NCI-H2227 (cell line): ENCODE measurements at regions not wholly inside any gene's neighbourhood (a gene's known extent, or its start where the extent isn't known, plus 50 kb on each side); places are given as distances from the start of the nearest gene placed in this dataset.

Experiments
- DNase-seq: peaks from one replicate; lab custom pipeline; 2025; ENCODE audit not compliant: unreplicated experiment; lab: John Stamatoyannopoulos, UW

GRCh38 chr12:60120199-60120598, 524.4 kb downstream of the SLC16A7 start:
- no peak for DNase-seq

DNA sequence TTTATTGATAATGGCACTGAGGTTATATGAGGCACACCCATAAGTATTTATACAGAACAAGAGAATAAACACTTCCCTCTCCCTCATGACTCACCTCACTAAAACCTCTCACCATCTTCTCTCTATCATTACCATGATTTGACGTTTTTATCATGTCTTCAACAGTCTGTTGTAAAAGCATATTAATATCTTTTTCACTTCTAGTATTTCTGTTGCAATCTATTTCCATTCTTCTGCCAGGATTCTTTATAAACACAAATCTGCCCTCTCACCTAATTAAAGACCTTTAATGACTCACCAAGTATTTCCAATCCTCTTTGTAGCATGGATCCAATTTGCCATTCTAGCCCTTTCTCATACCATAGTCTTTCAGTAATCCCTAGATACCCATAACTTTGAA, 527.7 kb downstream of the SLC16A7 start:
- DNase-seq, result no peak

- DNase-seq, result no peak
These were observed 541.7 kb downstream of the SLC16A7 start for GRCh38 chr12:60137513-60137912.

GRCh38 chr12:60138526-60138925, 542.7 kb downstream of the SLC16A7 start:
- no peak for DNase-seq

GRCh38 chr12:60144395-60144794, 548.6 kb downstream of the SLC16A7 start:
- no peak for DNase-seq

- no peak for DNase-seq
These were observed 552.3 kb downstream of the SLC16A7 start for GRCh38 chr12:60148109-60148508.

GRCh38 chr12:60148831-60149230, 553.0 kb downstream of the SLC16A7 start:
- no peak for DNase-seq

- DNase-seq, result no peak
These were observed 556.9 kb downstream of the SLC16A7 start for GRCh38 chr12:60152756-60153155.

DNA sequence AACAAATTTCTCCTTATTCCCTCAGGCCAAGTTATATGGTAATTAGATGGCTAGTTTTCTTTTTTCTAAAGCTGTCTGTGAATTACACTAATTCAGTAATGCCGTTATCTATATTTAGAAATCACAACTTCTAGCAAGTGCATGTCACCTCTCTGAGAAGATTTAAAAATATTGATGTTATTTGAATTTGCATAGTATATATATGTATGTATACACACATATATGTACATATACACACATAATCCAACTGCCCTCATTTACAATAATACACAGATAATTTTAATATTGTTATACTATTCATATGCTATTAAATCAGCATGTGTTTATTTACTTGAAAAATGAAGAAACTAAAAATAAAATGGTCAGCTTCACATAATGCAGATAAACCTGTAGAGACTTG, 563.9 kb downstream of the SLC16A7 start:
- no peak for DNase-seq

- no peak for DNase-seq
These were observed 567.3 kb downstream of the SLC16A7 start for GRCh38 chr12:60162988-60163720.

DNA sequence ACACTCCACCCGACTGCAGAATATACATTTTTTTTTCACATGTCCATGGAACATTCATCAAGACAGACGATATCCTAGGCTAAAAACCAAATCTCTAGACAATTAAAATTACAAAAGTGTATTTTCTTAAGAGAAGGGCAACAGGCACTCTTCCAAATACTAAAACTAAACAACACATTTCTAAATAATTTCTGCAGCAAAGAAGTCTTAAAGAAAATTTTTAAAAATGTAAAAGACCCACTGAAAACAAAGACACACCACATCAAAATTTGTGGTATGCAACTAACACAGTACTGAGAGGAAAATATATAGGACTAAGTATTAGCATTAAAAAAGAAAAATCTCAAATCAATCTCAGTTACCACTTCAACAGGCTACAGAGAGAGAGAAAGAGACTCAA, 570.0 kb downstream of the SLC16A7 start:
- DNase-seq, result no peak

DNA sequence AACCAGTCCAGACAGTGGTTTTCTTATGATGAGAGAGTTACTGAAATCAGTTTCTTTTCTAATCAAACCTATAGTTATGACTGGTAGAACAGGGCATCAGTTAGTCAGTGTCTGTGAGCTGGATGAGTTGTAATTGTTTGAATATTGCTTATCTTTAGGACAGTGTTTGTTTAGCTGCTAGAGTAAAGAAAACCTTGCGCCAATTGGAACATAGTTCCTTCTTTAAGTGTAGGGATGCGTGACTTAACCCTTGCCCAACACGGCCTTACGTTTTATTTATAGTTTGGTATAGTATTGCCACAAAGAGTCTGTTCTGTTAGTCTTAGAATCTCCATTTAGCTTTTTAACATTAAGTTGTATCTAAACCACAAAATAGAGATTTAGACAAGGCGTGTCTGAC, 572.6 kb downstream of the SLC16A7 start:
- DNase-seq, result no peak

- no peak for DNase-seq
These were observed 574.1 kb downstream of the SLC16A7 start for GRCh38 chr12:60169904-60170303.

GRCh38 chr12:60172266-60173211, 576.7 kb downstream of the SLC16A7 start:
- DNase-seq, result no peak

- no peak for DNase-seq
These were observed 577.7 kb downstream of the SLC16A7 start for GRCh38 chr12:60173224-60174170.

DNA sequence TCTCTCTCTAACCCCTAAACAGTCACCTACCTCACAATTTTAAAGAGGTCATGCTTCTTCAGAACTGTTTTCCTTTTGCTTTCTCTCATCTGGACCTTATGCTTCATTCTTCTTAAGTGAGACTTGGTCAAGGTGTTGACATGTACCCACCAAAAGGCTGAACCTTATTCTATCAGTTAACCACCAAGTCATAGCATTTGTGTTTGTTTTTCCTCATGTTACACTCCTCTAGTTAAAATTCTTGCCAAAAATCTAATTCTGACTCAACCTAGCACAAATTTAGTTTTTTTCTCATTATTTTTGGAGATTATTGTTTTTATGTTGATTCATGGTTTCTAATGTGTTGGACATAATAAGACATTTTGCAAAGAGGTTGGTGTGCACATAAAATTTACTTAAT, 578.6 kb downstream of the SLC16A7 start:
- no peak for DNase-seq

GRCh38 chr12:60174941-60175340, 579.1 kb downstream of the SLC16A7 start:
- no peak for DNase-seq

DNA sequence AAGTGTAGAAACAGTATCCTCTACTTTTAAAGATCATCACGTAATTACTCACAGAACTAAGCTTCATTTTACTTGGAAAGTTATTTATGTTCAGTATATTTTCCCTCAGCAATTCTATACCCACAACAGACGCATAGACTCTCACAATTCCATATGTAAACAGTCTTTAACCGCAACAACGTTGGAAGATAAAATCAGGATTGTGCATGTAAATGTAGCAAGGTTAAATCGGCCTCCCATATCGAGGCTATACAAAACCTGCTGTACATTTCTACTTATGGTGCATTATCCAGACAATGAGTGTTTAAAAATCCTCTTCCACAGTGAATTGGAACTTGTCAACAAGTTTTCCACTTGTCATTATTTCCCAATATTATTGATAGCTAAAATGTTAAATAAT, 581.1 kb downstream of the SLC16A7 start:
- DNase-seq, result no peak

GRCh38 chr12:60180298-60180697, 584.5 kb downstream of the SLC16A7 start:
- DNase-seq, result no peak

DNA sequence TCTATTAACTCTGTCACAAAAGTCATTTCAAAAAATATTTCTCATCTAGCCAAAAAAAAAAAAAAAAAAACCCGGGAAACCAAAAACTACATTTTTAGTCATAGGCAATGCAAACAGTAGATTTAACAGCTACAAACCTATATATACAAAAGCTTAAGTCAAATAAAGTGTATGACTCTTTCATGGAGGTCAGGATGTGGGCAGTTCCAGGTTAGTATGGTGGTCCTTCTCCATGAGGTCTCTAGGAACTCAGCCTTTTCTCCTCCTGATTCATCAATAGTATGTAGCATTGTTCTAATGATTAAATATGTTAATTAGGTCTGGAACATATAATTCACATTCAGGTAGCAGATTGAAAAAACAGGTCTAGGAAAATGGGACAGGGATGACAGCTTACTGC, 586.5 kb downstream of the SLC16A7 start:
- no peak for DNase-seq

DNA sequence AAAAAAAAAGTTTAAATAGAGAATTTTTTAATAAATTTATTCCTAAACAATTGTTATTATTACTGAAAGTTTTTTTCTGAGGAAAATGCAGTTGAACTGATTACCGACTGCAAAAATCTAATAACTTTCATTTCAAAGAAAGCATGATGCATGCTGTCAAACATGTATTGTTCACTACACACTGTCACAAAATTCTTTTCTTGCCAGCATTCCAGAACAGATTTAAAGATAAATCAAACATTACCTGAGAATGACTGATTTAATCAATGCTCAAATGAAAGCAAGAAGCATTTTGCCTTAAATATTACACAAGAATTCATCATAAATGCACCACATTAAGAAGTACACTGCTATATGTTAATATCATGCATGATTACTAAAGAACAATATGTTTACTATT, 588.3 kb downstream of the SLC16A7 start:
- DNase-seq, result no peak
